CD14-positive monocyte (primary cell): ENCODE measurements at regions not wholly inside any gene's neighbourhood (a gene's known extent, or its start where the extent isn't known, plus 50 kb on each side); places are given as distances from the start of the nearest gene placed in this dataset.

Experiments used
- DNase-seq, 3 donors: peaks; one replicate each; pipeline ENCODE4 v3.0.0-alpha.2; 2011 to 2022
- H2AFZ ChIP-seq: 2 replicates; pipeline ENCODE4 v1.6.0; 2012; ENCODE audit warnings: mild to moderate bottlenecking, low read depth, low read length, inconsistent platforms; ENCODE audit not compliant: insufficient read depth, poor library complexity, severe bottlenecking
- H3K27ac ChIP-seq, 2 donors: 1 replicate in 1 of 2; 2 replicates in 1 of 2; pipeline ENCODE4 v1.5.1; 2012 to 2013; ENCODE audit warnings: low read length in 2 of 2, control low read depth in 1 of 2, inconsistent platforms in 1 of 2, low read depth in 1 of 2, mild to moderate bottlenecking in 1 of 2
- H3K27me3 ChIP-seq, 2 donors: one replicate each; pipeline versions ENCODE4 v1.6.0 to v1.6.1; 2011 to 2013; ENCODE audit warnings: low read length in 2 of 2; ENCODE audit not compliant: control insufficient read depth in 2 of 2, insufficient read depth in 2 of 2
- H3K36me3 ChIP-seq, 2 donors: replicated peaks in 1 of 2; 1 replicate in 1 of 2; 2 replicates in 1 of 2; pipeline versions ENCODE4 v1.5.1 to v1.6.1; 2012 to 2013; ENCODE audit warnings: low read length in 2 of 2, control low read depth in 1 of 2, inconsistent platforms in 1 of 2, mild to moderate bottlenecking in 1 of 2; ENCODE audit not compliant: insufficient read depth in 2 of 2, control insufficient read depth in 1 of 2
- H3K4me1 ChIP-seq, 2 donors: 1 replicate in 1 of 2; 2 replicates in 1 of 2; pipeline versions ENCODE4 v1.5.1 to v1.6.1; 2012 to 2013; ENCODE audit warnings: low read length in 2 of 2, control low read depth in 1 of 2, inconsistent platforms in 1 of 2, mild to moderate bottlenecking in 1 of 2, moderate library complexity in 1 of 2; ENCODE audit not compliant: insufficient read depth in 2 of 2, control insufficient read depth in 1 of 2
- H3K4me2 ChIP-seq: replicated peaks from 2 replicates; pipeline ENCODE3; 2012; ENCODE audit warnings: low read length, moderate library complexity, mild to moderate bottlenecking; ENCODE audit not compliant: poor library complexity, severe bottlenecking; ENCODE audit errors: extremely low read depth
- H3K4me3 ChIP-seq, 3 experiments: fragments of 200-600 bp in 1 of 3; sonication (generic) in 1 of 3; replicated peaks in 1 of 3; 1 replicate in 2 of 3; 2 replicates in 1 of 3; pipeline ENCODE4 v1.5.1; 2011 to 2013; ENCODE audit warnings: low read length in 3 of 3, mild to moderate bottlenecking in 3 of 3, control low read depth in 2 of 3, low read depth in 2 of 3, inconsistent platforms in 1 of 3, moderate library complexity in 1 of 3
- H3K79me2 ChIP-seq: 2 replicates; pipeline ENCODE4 v1.6.0; 2012; ENCODE audit warnings: mild to moderate bottlenecking, control low read depth, inconsistent platforms, low read length, moderate library complexity; ENCODE audit not compliant: insufficient read depth
- H3K9ac ChIP-seq: 2 replicates; pipeline ENCODE4 v1.6.0; 2017; ENCODE audit warnings: low read length, mild to moderate bottlenecking; ENCODE audit not compliant: insufficient read depth, poor library complexity, severe bottlenecking
- H3K9me3 ChIP-seq, 2 donors: replicated peaks in 1 of 2; 1 replicate in 1 of 2; 2 replicates in 1 of 2; pipeline versions ENCODE4 v1.5.1 to v1.6.1; 2012 to 2013; ENCODE audit warnings: low read length in 2 of 2, control low read depth in 1 of 2; ENCODE audit not compliant: control insufficient read depth in 1 of 2, insufficient read depth in 1 of 2
- H4K20me1 ChIP-seq: 2 replicates; pipeline ENCODE4 v1.6.0; 2012; ENCODE audit warnings: mild to moderate bottlenecking, low read length, control low read depth, moderate library complexity; ENCODE audit not compliant: insufficient read depth
- H3K27ac Mint-ChIP-seq, 7 donors: one replicate each; pipeline ENCODE4 v1.8.0; 2020; ENCODE audit warnings: mild to moderate bottlenecking in 7 of 7, mixed read lengths in 7 of 7, moderate library complexity in 6 of 7, inconsistent platforms in 2 of 7
- H3K27me3 Mint-ChIP-seq, 3 donors: one replicate each; pipeline ENCODE4 v1.8.0; 2021 to 2022; ENCODE audit warnings: low read depth in 3 of 3, mild to moderate bottlenecking in 3 of 3, mixed read lengths in 3 of 3, moderate library complexity in 3 of 3, inconsistent platforms in 1 of 3
- H3K36me3 Mint-ChIP-seq, 2 donors: one replicate each; pipeline ENCODE4 v1.8.0; 2020; ENCODE audit warnings: mixed read lengths in 2 of 2, inconsistent platforms in 1 of 2, mild to moderate bottlenecking in 1 of 2
- H3K4me1 Mint-ChIP-seq: one replicate; pipeline ENCODE4 v1.8.0; 2020; ENCODE audit warnings: mild to moderate bottlenecking, mixed read lengths
- H3K4me3 Mint-ChIP-seq, 2 donors: one replicate each; pipeline ENCODE4 v1.8.0; 2020; ENCODE audit warnings: mild to moderate bottlenecking in 2 of 2, mixed read lengths in 2 of 2, moderate library complexity in 1 of 2
- H3K9me3 Mint-ChIP-seq, 7 donors: one replicate each; pipeline ENCODE4 v1.8.0; 2020 to 2022; ENCODE audit warnings: mixed read lengths in 7 of 7, mild to moderate bottlenecking in 6 of 7, moderate library complexity in 6 of 7, inconsistent platforms in 2 of 7
- WGBS: methylation state at CpG from one replicate; pipeline ENCODE4 v1.1.5; 2013; ENCODE audit warnings: missing lambda C conversion rate; ENCODE audit not compliant: insufficient coverage; 5-methylcytosine and 5-hydroxymethylcytosine counted together
- intact Hi-C, 2 donors: fragments of 100-400 bp; cut with micrococcal nuclease; formaldehyde crosslinking; loops; one replicate each; pipeline versions ENCODE4 v1.15.0 to v1.15.1; 2023
- TF ChIP-seq, protein P1 (sequence below): fragments of 200-600 bp; IDR thresholded peaks from one replicate; pipeline ENCODE4 v1.8.0; 2022; ENCODE audit warnings: antibody characterized with exemption, mild to moderate bottlenecking

DNA sequence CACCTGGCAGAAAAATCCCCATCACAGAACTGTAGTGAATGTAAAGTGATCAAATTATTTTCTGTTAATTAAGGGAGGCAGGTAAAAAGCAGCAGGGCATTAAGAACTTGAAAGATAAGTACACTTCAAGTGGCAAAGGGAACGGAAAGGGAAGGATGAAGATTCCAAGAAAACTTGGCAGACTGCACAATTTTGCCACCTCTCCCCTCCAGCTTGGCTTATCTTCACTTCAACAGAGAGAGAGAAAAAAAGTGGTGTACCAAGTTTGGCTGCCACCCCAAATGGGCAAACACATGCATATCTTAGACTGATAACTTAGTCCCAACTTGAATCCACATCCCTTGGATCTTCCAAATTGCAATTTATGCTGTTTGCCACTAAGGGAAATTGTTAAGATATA, 598.1 kb upstream of the ACTRT1 start:
- H3K4me3 Mint-ChIP-seq: no peak overlapping the region
- no peaks in the 10 kb centered on the region for H3K36me3 Mint-ChIP-seq

DNA sequence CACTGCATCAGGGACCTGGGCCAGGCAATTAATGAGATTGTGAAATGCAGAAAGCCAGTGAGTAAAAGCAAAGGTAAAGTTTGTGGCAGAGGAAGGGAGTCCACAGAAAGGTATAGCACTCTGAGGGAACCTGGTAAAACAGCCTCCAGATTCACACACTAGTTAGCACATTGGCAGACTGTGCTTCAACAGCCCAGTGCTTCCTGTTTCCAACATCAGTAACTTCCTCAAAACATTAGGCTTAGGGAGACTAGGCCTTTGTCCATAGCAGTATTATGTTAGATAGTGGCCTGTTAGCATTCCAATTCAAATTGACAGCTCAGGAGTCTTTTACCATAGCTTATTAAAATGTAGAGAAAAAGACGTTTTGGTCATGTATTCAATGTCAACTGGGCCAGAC, 582.6 kb upstream of the ACTRT1 start:
- no peaks in the 10 kb centered on the region for H3K79me2 ChIP-seq
- H3K9me3 ChIP-seq: no peaks in the 10 kb centered on the region
- no peak overlapping the region for H3K9ac ChIP-seq
- Mint-ChIP-seq H3K4me1 (no peaks in the 10 kb centered on the region), H3K36me3 (no peaks in the 10 kb centered on the region), H3K9me3 (no peaks in the 10 kb centered on the region), H3K27me3 (peaks cover 0 to 2% (median 0%) of the 10 kb centered on the region in 3 donors), H3K4me3 (no peak overlapping the region), H3K27ac (no peak overlapping the region)
- no peak for DNase-seq
- H3K4me2 ChIP-seq: no peak overlapping the region
- H2AFZ ChIP-seq: no peak overlapping the region
- TF ChIP-seq, protein P1, sequence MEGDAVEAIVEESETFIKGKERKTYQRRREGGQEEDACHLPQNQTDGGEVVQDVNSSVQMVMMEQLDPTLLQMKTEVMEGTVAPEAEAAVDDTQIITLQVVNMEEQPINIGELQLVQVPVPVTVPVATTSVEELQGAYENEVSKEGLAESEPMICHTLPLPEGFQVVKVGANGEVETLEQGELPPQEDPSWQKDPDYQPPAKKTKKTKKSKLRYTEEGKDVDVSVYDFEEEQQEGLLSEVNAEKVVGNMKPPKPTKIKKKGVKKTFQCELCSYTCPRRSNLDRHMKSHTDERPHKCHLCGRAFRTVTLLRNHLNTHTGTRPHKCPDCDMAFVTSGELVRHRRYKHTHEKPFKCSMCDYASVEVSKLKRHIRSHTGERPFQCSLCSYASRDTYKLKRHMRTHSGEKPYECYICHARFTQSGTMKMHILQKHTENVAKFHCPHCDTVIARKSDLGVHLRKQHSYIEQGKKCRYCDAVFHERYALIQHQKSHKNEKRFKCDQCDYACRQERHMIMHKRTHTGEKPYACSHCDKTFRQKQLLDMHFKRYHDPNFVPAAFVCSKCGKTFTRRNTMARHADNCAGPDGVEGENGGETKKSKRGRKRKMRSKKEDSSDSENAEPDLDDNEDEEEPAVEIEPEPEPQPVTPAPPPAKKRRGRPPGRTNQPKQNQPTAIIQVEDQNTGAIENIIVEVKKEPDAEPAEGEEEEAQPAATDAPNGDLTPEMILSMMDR: no peak
- no peaks in the 10 kb centered on the region for H3K4me1 ChIP-seq
- WGBS: no CpG with 5 or more reads among the region's 1 CpG
- H3K27ac ChIP-seq: no peak overlapping the region
- no peaks in the 10 kb centered on the region for H3K27me3 ChIP-seq
- H3K36me3 ChIP-seq: no peaks in the 10 kb centered on the region
- no peaks in the 10 kb centered on the region for H4K20me1 ChIP-seq
- intact Hi-C loops: no loop called here
- H3K4me3 ChIP-seq: no peak overlapping the region

More for the DNA sequence above, 598.1 kb upstream of the ACTRT1 start:
- peaks cover 0 to 4% (median 0%) of the 10 kb centered on the region in 7 donors for H3K9me3 Mint-ChIP-seq
- intact Hi-C loops: no loop called here
- no CpG with 5 or more reads among the region's 1 CpG for WGBS
- no peak overlapping the region for H3K27ac ChIP-seq
- H3K36me3 ChIP-seq: no peaks in the 10 kb centered on the region
- TF ChIP-seq, protein P1: no peak
- no peak overlapping the region for H3K4me3 ChIP-seq
- no peaks in the 10 kb centered on the region for H3K27me3 ChIP-seq
- H3K4me1 Mint-ChIP-seq: no peaks in the 10 kb centered on the region
- no peak for DNase-seq
- H2AFZ ChIP-seq: no peak overlapping the region
- H4K20me1 ChIP-seq: no peaks in the 10 kb centered on the region
- H3K4me1 ChIP-seq: no peaks in the 10 kb centered on the region
- no peaks in the 10 kb centered on the region for H3K27me3 Mint-ChIP-seq
- H3K9me3 ChIP-seq: no peaks in the 10 kb centered on the region
- no peaks in the 10 kb centered on the region for H3K79me2 ChIP-seq
- H3K9ac ChIP-seq: no peak overlapping the region
- H3K4me2 ChIP-seq: no peak overlapping the region
- H3K27ac Mint-ChIP-seq: no peak overlapping the region
